ENCODE measurements at regions not wholly inside any gene's neighbourhood (a gene's known extent, or its start where the extent isn't known, plus 50 kb on each side); places are given as distances from the start of the nearest gene placed in this dataset.

DNA sequence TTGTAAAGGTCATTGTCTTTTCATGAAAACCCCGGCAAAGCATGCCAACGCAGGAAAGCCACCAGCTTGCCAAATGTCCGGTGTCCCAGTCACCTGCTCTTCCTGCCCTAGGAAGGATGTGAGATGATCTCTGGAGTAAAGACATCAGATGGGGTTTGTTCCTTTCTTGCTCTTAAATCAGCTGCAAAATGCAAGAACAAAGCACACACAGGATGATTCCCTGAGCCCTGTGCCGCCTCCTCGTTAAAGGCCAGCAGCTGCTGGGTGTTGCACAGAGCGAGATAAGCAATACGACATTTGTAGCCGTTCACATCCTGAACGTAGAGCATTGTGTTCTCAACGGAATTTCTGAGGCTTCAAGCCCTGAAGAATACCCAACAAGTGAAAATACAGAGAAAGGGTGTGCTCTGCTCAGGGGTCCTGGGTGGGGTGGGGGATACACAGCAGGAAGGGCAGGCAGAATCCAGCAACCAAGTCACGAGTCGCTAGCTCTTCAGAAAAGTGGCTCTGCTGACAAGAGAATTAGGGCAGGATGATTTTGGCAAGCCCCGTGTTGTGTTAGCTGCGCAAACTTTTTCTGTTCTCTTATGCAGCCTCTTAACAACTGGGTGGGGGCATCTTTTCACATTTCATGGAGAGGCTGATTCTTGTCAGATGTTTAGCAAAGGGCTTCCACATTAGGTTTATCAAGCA, 229.2 kb upstream of the MAP3K1 start:
- Histone ChIP-seq H3K36me3 (ENCODE audit: control insufficient read depth in 4 of 4, insufficient read depth in 4 of 4, low read length in 3 of 4) (no peaks in the 10 kb centered on the region), H3K27ac (ENCODE audit: insufficient read depth in 1 of 2, low read depth in 1 of 2, low read length in 2 of 2, poor library complexity in 1 of 2, severe bottlenecking in 2 of 2) (no peak overlapping the region), H3K4me3 (ENCODE audit: control insufficient read depth in 1 of 7, extremely low read depth in 1 of 7, insufficient read depth in 4 of 7, low read depth in 2 of 7, low read length in 6 of 7) (no peak overlapping the region), H3K4me1 (ENCODE audit: control extremely low read depth in 1 of 4, control insufficient read depth in 4 of 4, insufficient read depth in 4 of 4, low read length in 3 of 4) (peaks cover 2 to 35% (median 26%) of the 10 kb centered on the region in 4 experiments), H3K9me3 (ENCODE audit: control extremely low read depth in 1 of 5, control insufficient read depth in 4 of 5, insufficient read depth in 2 of 5, low read depth in 1 of 5, low read length in 4 of 5) (peaks cover 0 to 4% (median 0%) of the 10 kb centered on the region in 5 experiments), H3K27me3 (replicated peaks in 2 of 5; ENCODE audit: control insufficient read depth in 4 of 5, insufficient read depth in 5 of 5, low read length in 4 of 5) (no peaks in the 10 kb centered on the region)
- DNase-seq = peak in 2 of 3 donors; percentile 32 to 60
- ChIA-PET CTCF (interaction anchor here (1.1 to 1.4 kb wide), 2 partner anchors 19 to 113 kb away, joined by 4 read pairs; no protein-coding TSS in a partner anchor), POLR2A (no interaction called here)
- 77% methylated on average over 14 of the region's 14 CpGs for WGBS (ENCODE audit: insufficient coverage)

DNA sequence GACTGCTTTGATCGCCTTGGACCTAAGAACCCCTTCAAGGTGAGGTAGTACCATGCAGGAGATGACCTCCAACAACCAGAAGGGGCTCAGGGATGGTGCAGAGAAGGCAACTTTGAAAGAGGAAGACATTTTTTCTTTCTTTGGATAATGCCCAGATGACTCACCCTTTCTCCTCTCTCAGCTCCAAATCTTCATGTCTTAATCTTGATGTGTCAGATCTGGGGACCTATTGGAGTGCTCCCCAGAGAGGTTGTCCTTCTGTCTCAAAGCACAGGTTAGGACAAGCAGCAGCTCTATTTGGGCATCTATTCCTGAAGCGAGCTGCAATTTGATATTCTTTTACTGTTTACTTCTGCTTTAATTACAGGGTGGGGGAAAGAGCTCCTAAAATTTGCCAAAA, 229.9 kb upstream of the MAP3K1 start:
- Histone ChIP-seq H3K9me3 (ENCODE audit: control extremely low read depth in 1 of 5, control insufficient read depth in 4 of 5, insufficient read depth in 2 of 5, low read depth in 1 of 5, low read length in 4 of 5) (peaks cover 0 to 4% (median 0%) of the 10 kb centered on the region in 5 experiments), H3K4me1 (ENCODE audit: control extremely low read depth in 1 of 4, control insufficient read depth in 4 of 4, insufficient read depth in 4 of 4, low read length in 3 of 4) (peaks cover 2 to 35% (median 26%) of the 10 kb centered on the region in 4 experiments), H3K27ac (ENCODE audit: insufficient read depth in 1 of 2, low read depth in 1 of 2, low read length in 2 of 2, poor library complexity in 1 of 2, severe bottlenecking in 2 of 2) (no peak overlapping the region), H3K4me3 (ENCODE audit: control insufficient read depth in 1 of 7, extremely low read depth in 1 of 7, insufficient read depth in 4 of 7, low read depth in 2 of 7, low read length in 6 of 7) (no peak overlapping the region), H3K36me3 (ENCODE audit: control insufficient read depth in 4 of 4, insufficient read depth in 4 of 4, low read length in 3 of 4) (no peaks in the 10 kb centered on the region), H3K27me3 (replicated peaks in 2 of 5; ENCODE audit: control insufficient read depth in 4 of 5, insufficient read depth in 5 of 5, low read length in 4 of 5) (no peaks in the 10 kb centered on the region)
- DNase-seq = peak in 2 of 3 donors; percentile 64 to 71
- CTCF ChIA-PET = interaction anchor here (0.6 to 1.4 kb wide), 3 partner anchors 11 to 113 kb away, joined by 3 to 4 read pairs (median 4); no protein-coding TSS in a partner anchor
- 100% methylated on average over 1 of the region's 2 CpGs for WGBS (ENCODE audit: insufficient coverage)
- POLR2A ChIA-PET = no interaction called here

DNA sequence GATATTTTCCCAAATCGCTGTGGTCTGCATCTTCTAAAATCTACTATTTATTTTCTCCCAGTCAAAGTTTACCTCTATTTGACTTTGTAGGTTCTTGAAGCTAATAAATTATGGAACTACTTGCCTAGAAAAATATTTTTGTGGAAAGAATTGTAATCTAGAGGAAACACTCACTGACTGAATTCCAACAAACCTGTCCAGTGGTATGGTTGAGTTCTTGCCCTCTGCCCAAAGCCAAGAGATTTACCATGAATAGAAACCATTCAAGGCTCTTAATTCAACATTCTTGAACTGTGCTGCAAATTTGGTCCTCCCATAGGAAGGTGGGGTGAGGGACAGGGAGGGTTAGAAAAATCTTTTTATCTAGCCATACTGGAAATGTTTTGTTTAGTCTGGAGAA, 233.9 kb upstream of the MAP3K1 start:
- Histone ChIP-seq H3K4me3 (ENCODE audit: control insufficient read depth in 1 of 7, extremely low read depth in 1 of 7, insufficient read depth in 4 of 7, low read depth in 2 of 7, low read length in 6 of 7) (no peak overlapping the region), H3K27me3 (replicated peaks in 2 of 5; ENCODE audit: control insufficient read depth in 4 of 5, insufficient read depth in 5 of 5, low read length in 4 of 5) (no peaks in the 10 kb centered on the region), H3K4me1 (ENCODE audit: control extremely low read depth in 1 of 4, control insufficient read depth in 4 of 4, insufficient read depth in 4 of 4, low read length in 3 of 4) (peaks cover 0 to 8% (median 4%) of the 10 kb centered on the region in 4 experiments), H3K36me3 (ENCODE audit: control insufficient read depth in 4 of 4, insufficient read depth in 4 of 4, low read length in 3 of 4) (no peaks in the 10 kb centered on the region), H3K27ac (ENCODE audit: insufficient read depth in 1 of 2, low read depth in 1 of 2, low read length in 2 of 2, poor library complexity in 1 of 2, severe bottlenecking in 2 of 2) (no peak overlapping the region), H3K9me3 (ENCODE audit: control extremely low read depth in 1 of 5, control insufficient read depth in 4 of 5, insufficient read depth in 2 of 5, low read depth in 1 of 5, low read length in 4 of 5) (peaks cover 0 to 4% (median 0%) of the 10 kb centered on the region in 5 experiments)
- WGBS (ENCODE audit: insufficient coverage) = no CpG with 5 or more reads among the region's 1 CpG
- DNase-seq = no peak
- ChIA-PET CTCF (no interaction called here), POLR2A (no interaction called here)

DNA sequence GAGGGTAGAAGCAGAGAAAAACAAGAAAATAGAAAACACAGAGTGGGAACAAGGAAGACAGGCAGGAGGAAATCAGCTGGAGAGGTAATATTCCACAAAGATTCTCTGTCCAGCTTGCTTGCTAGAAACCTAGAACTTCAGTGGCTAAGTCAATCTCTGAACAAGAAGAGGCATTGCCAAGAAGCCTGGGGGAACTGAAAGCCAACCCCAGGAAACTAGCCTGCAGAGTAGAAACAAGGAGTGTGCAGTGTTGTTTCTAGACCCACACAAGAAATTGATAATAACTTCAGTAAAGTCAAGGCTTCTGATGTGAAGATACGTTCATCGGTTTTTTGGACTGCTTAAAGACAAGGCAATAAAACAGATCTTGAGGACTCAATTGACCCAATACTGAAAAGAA, 234.5 kb upstream of the MAP3K1 start:
- H3K9me3 ChIP-seq (ENCODE audit: control extremely low read depth in 1 of 5, control insufficient read depth in 4 of 5, insufficient read depth in 2 of 5, low read depth in 1 of 5, low read length in 4 of 5) = peaks cover 0 to 4% (median 0%) of the 10 kb centered on the region in 5 experiments
- H3K4me3 ChIP-seq (ENCODE audit: control insufficient read depth in 1 of 7, extremely low read depth in 1 of 7, insufficient read depth in 4 of 7, low read depth in 2 of 7, low read length in 6 of 7) = no peak overlapping the region
- H3K27ac ChIP-seq (ENCODE audit: insufficient read depth in 1 of 2, low read depth in 1 of 2, low read length in 2 of 2, poor library complexity in 1 of 2, severe bottlenecking in 2 of 2) = no peak overlapping the region
- ChIA-PET CTCF (no interaction called here), POLR2A (interaction anchor here (1.0 kb wide), 1 partner anchor 8 kb away, joined by 3 read pairs; no protein-coding TSS in a partner anchor)
- DNase-seq = no peak
- no peaks in the 10 kb centered on the region for H3K27me3 ChIP-seq (replicated peaks in 2 of 5; ENCODE audit: control insufficient read depth in 4 of 5, insufficient read depth in 5 of 5, low read length in 4 of 5)
- no peaks in the 10 kb centered on the region for H3K36me3 ChIP-seq (ENCODE audit: control insufficient read depth in 4 of 4, insufficient read depth in 4 of 4, low read length in 3 of 4)
- WGBS (ENCODE audit: insufficient coverage) = 100% methylated on average over 2 of the region's 2 CpGs
- peaks cover 0 to 6% (median 2%) of the 10 kb centered on the region in 4 experiments for H3K4me1 ChIP-seq (ENCODE audit: control extremely low read depth in 1 of 4, control insufficient read depth in 4 of 4, insufficient read depth in 4 of 4, low read length in 3 of 4)

- H3K27ac ChIP-seq (ENCODE audit: insufficient read depth in 1 of 2, low read depth in 1 of 2, low read length in 2 of 2, poor library complexity in 1 of 2, severe bottlenecking in 2 of 2) = no peak overlapping the region
- H3K4me1 ChIP-seq (ENCODE audit: control extremely low read depth in 1 of 4, control insufficient read depth in 4 of 4, insufficient read depth in 4 of 4, low read length in 3 of 4) = no peaks in the 10 kb centered on the region
- ChIA-PET POLR2A (interaction anchor here (0.7 to 1.1 kb wide), 2 partner anchors 10 to 20 kb away, joined by 3 read pairs; no protein-coding TSS in a partner anchor), CTCF (no interaction called here)
- no peaks in the 10 kb centered on the region for H3K27me3 ChIP-seq (replicated peaks in 2 of 5; ENCODE audit: control insufficient read depth in 4 of 5, insufficient read depth in 5 of 5, low read length in 4 of 5)
- no peak for DNase-seq
- H3K9me3 ChIP-seq (ENCODE audit: control extremely low read depth in 1 of 5, control insufficient read depth in 4 of 5, insufficient read depth in 2 of 5, low read depth in 1 of 5, low read length in 4 of 5) = peaks cover 0 to 3% (median 0%) of the 10 kb centered on the region in 5 experiments
- H3K36me3 ChIP-seq (ENCODE audit: control insufficient read depth in 4 of 4, insufficient read depth in 4 of 4, low read length in 3 of 4) = no peaks in the 10 kb centered on the region
- H3K4me3 ChIP-seq (ENCODE audit: control insufficient read depth in 1 of 7, extremely low read depth in 1 of 7, insufficient read depth in 4 of 7, low read depth in 2 of 7, low read length in 6 of 7) = no peak overlapping the region
Observed at GRCh38 chr5:56575821-56576220, 239.5 kb upstream of the MAP3K1 start.

GRCh38 chr5:56574778-56575177, 240.6 kb upstream of the MAP3K1 start:
- Histone ChIP-seq H3K27ac (ENCODE audit: insufficient read depth in 1 of 2, low read depth in 1 of 2, low read length in 2 of 2, poor library complexity in 1 of 2, severe bottlenecking in 2 of 2) (no peak overlapping the region), H3K9me3 (ENCODE audit: control extremely low read depth in 1 of 5, control insufficient read depth in 4 of 5, insufficient read depth in 2 of 5, low read depth in 1 of 5, low read length in 4 of 5) (peaks cover 0 to 3% (median 0%) of the 10 kb centered on the region in 5 experiments), H3K36me3 (ENCODE audit: control insufficient read depth in 4 of 4, insufficient read depth in 4 of 4, low read length in 3 of 4) (no peaks in the 10 kb centered on the region), H3K4me3 (ENCODE audit: control insufficient read depth in 1 of 7, extremely low read depth in 1 of 7, insufficient read depth in 4 of 7, low read depth in 2 of 7, low read length in 6 of 7) (no peak overlapping the region), H3K4me1 (ENCODE audit: control extremely low read depth in 1 of 4, control insufficient read depth in 4 of 4, insufficient read depth in 4 of 4, low read length in 3 of 4) (no peaks in the 10 kb centered on the region), H3K27me3 (replicated peaks in 2 of 5; ENCODE audit: control insufficient read depth in 4 of 5, insufficient read depth in 5 of 5, low read length in 4 of 5) (no peaks in the 10 kb centered on the region)
- 100% methylated on average over 1 of the region's 1 CpG for WGBS (ENCODE audit: insufficient coverage)
- ChIA-PET POLR2A (no interaction called here), CTCF (no interaction called here)
- DNase-seq = no peak

DNA sequence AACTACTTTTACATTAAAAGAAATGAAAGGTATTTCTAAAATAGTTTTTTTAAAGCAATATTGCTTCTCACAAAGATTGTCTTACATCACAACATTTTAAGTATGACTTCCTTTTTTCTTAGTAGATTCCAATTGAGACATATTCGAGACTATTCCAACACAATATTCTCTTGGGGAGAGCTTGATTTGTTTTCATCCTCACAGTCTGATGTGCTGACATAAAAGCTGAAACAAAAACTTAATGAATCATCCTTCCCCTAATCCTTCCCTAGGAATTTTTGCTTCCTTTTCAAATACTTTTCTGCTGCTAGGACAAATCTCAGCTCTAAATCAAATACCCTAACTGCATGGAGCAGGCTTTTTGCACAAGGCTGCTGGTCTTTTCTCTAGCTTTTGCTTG, 245.8 kb upstream of the MAP3K1 start:
- CTCF ChIA-PET = interaction anchor here (1.0 kb wide), 1 partner anchor 88 kb away, joined by 4 read pairs; no protein-coding TSS in a partner anchor
- Histone ChIP-seq H3K4me3 (ENCODE audit: control insufficient read depth in 1 of 7, extremely low read depth in 1 of 7, insufficient read depth in 4 of 7, low read depth in 2 of 7, low read length in 6 of 7) (no peak overlapping the region), H3K27me3 (replicated peaks in 2 of 5; ENCODE audit: control insufficient read depth in 4 of 5, insufficient read depth in 5 of 5, low read length in 4 of 5) (no peaks in the 10 kb centered on the region), H3K4me1 (ENCODE audit: control extremely low read depth in 1 of 4, control insufficient read depth in 4 of 4, insufficient read depth in 4 of 4, low read length in 3 of 4) (peaks cover 0 to 10% (median 3%) of the 10 kb centered on the region in 4 experiments), H3K27ac (ENCODE audit: insufficient read depth in 1 of 2, low read depth in 1 of 2, low read length in 2 of 2, poor library complexity in 1 of 2, severe bottlenecking in 2 of 2) (no peak overlapping the region), H3K36me3 (ENCODE audit: control insufficient read depth in 4 of 4, insufficient read depth in 4 of 4, low read length in 3 of 4) (no peaks in the 10 kb centered on the region), H3K9me3 (ENCODE audit: control extremely low read depth in 1 of 5, control insufficient read depth in 4 of 5, insufficient read depth in 2 of 5, low read depth in 1 of 5, low read length in 4 of 5) (peaks cover 0 to 3% (median 0%) of the 10 kb centered on the region in 5 experiments)
- no CpG with 5 or more reads among the region's 1 CpG for WGBS (ENCODE audit: insufficient coverage)
- DNase-seq = no peak
- POLR2A ChIA-PET = no interaction called here
